OCI-LY7 (cell line): ENCODE measurements at regions not wholly inside any gene's neighbourhood (a gene's known extent, or its start where the extent isn't known, plus 50 kb on each side); places are given as distances from the start of the nearest gene placed in this dataset.

Experiments used
- EZH2phosphoT487 ChIP-seq: fragments of 200-600 bp; sonication (generic); IDR thresholded peaks from 2 replicates; pipeline ENCODE4 v1.6.1; 2018; ENCODE audit warnings: low read depth, borderline replicate concordance, mild to moderate bottlenecking, mixed run types, antibody characterized with exemption, low read length, moderate library complexity, mixed read lengths
- TF ChIP-seq, protein P1 (sequence below): fragments of 200-600 bp; sonication (generic); conservative IDR thresholded peaks from 2 replicates; pipeline ENCODE4 v1.5.1; 2014; ENCODE audit warnings: mild to moderate bottlenecking, antibody characterized with exemption, low read length, moderate library complexity, mixed read lengths

GRCh38 chr14:25574628-25575325 is 524.8 kb upstream of the STXBP6 start:
- TF ChIP-seq, protein P1, sequence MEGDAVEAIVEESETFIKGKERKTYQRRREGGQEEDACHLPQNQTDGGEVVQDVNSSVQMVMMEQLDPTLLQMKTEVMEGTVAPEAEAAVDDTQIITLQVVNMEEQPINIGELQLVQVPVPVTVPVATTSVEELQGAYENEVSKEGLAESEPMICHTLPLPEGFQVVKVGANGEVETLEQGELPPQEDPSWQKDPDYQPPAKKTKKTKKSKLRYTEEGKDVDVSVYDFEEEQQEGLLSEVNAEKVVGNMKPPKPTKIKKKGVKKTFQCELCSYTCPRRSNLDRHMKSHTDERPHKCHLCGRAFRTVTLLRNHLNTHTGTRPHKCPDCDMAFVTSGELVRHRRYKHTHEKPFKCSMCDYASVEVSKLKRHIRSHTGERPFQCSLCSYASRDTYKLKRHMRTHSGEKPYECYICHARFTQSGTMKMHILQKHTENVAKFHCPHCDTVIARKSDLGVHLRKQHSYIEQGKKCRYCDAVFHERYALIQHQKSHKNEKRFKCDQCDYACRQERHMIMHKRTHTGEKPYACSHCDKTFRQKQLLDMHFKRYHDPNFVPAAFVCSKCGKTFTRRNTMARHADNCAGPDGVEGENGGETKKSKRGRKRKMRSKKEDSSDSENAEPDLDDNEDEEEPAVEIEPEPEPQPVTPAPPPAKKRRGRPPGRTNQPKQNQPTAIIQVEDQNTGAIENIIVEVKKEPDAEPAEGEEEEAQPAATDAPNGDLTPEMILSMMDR = no peak
- no peak for TF ChIP-seq EZH2phosphoT487
